Body of pancreas (tissue), 4 donors: ENCODE measurements at regions not wholly inside any gene's neighbourhood (a gene's known extent, or its start where the extent isn't known, plus 50 kb on each side); places are given as distances from the start of the nearest gene placed in this dataset.

Experiments used
- CTCF ChIP-seq, 7 experiments: fragments of 450-650 bp in 4 of 7; fragments of 200-600 bp in 3 of 7; sonication (generic) in 3 of 7; IDR thresholded peaks; one replicate each; pipeline ENCODE4 v1.5.1; 2016 to 2019; ENCODE audit warnings: antibody characterized with exemption in 7 of 7
- POLR2A ChIP-seq, 3 donors: fragments of 450-650 bp; IDR thresholded peaks; one replicate each; pipeline ENCODE4 v1.6.1; 2016; ENCODE audit warnings: antibody characterized with exemption in 3 of 3, mild to moderate bottlenecking in 2 of 3

GRCh38 chr10:130627346-130628045 is 491.3 kb downstream of the GLRX3 start:
- TF ChIP-seq CTCF (IDR thresholded peaks at IDR 0.05) (no peak), POLR2A (IDR thresholded peaks at IDR 0.05) (no peak)
